ENCODE measurements at regions not wholly inside any gene's neighbourhood (a gene's known extent, or its start where the extent isn't known, plus 50 kb on each side); places are given as distances from the start of the nearest gene placed in this dataset.

GRCh38 chr2:176536439-176537133 is 267.3 kb downstream of the MTX2 start:
- Histone ChIP-seq H3K4me1 (ENCODE audit: insufficient read depth, low read length) (peaks cover 24% of the 10 kb centered on the region), H3K4me3 (ENCODE audit: insufficient read depth, low read length) (no peak overlapping the region), H3K27me3 (ENCODE audit: insufficient read depth, low read length) (no peaks in the 10 kb centered on the region), H2AFZ (ENCODE audit: low read length) (no peak overlapping the region), H3K27ac (ENCODE audit: low read depth, low read length) (no peak overlapping the region), H3K79me2 (ENCODE audit: insufficient read depth, low read length) (no peaks in the 10 kb centered on the region), H3K9me3 (ENCODE audit: low read depth, low read length) (no peaks in the 10 kb centered on the region), H3K4me2 (ENCODE audit: insufficient read depth, low read length) (no peak overlapping the region), H4K20me1 (ENCODE audit: insufficient read depth, low read length) (no peaks in the 10 kb centered on the region), H3K36me3 (ENCODE audit: insufficient read depth, low read length) (no peaks in the 10 kb centered on the region)
- no peak for TF ChIP-seq CTCF (IDR thresholded peaks at IDR 0.05; ENCODE audit: extremely low read depth, low read depth, low read length)
- no peak for DNase-seq (ENCODE audit: insufficient read length, low spot score, missing footprints)

- Histone ChIP-seq H3K27me3 (ENCODE audit: insufficient read depth, low read length) (no peaks in the 10 kb centered on the region), H3K4me3 (ENCODE audit: insufficient read depth, low read length) (no peak overlapping the region), H3K4me1 (ENCODE audit: insufficient read depth, low read length) (peaks cover 24% of the 10 kb centered on the region), H4K20me1 (ENCODE audit: insufficient read depth, low read length) (no peaks in the 10 kb centered on the region), H3K27ac (ENCODE audit: low read depth, low read length) (no peak overlapping the region), H3K36me3 (ENCODE audit: insufficient read depth, low read length) (no peaks in the 10 kb centered on the region), H3K4me2 (ENCODE audit: insufficient read depth, low read length) (no peak overlapping the region), H3K9me3 (ENCODE audit: low read depth, low read length) (no peaks in the 10 kb centered on the region), H2AFZ (ENCODE audit: low read length) (no peak overlapping the region), H3K79me2 (ENCODE audit: insufficient read depth, low read length) (no peaks in the 10 kb centered on the region)
- TF ChIP-seq CTCF (IDR thresholded peaks at IDR 0.05; ENCODE audit: extremely low read depth, low read depth, low read length): no peak
- DNase-seq (ENCODE audit: insufficient read length, low spot score, missing footprints): no peak
Measured at GRCh38 chr2:176537932-176538331, 268.7 kb downstream of the MTX2 start.

DNA sequence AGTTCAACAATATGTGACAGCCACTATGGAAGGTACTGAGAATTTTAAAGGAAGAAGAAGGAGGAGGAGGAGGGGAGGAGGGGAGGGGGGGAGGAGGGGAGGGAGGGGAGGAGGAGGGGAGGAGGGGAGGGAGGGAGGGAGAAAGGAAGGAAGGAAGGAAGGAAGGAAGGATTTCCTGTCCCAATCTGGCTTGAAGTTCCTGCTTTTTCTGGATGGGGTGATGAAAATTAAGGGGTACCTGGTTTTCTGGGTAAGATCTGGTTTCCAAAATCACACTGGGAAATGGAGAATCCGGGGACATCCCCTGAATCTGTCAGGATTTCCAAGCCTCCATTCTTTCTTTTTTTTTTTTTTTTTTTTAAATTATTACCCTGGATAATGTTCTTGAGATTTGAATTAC is 271.8 kb downstream of the MTX2 start:
- Histone ChIP-seq H3K9me3 (ENCODE audit: low read depth, low read length) (no peaks in the 10 kb centered on the region), H4K20me1 (ENCODE audit: insufficient read depth, low read length) (no peaks in the 10 kb centered on the region), H3K4me2 (ENCODE audit: insufficient read depth, low read length) (no peak overlapping the region), H3K27ac (ENCODE audit: low read depth, low read length) (no peak overlapping the region), H3K4me1 (ENCODE audit: insufficient read depth, low read length) (peaks cover 23% of the 10 kb centered on the region), H3K4me3 (ENCODE audit: insufficient read depth, low read length) (no peak overlapping the region), H3K27me3 (ENCODE audit: insufficient read depth, low read length) (no peaks in the 10 kb centered on the region), H3K79me2 (ENCODE audit: insufficient read depth, low read length) (no peaks in the 10 kb centered on the region), H3K36me3 (ENCODE audit: insufficient read depth, low read length) (no peaks in the 10 kb centered on the region), H2AFZ (ENCODE audit: low read length) (no peak overlapping the region)
- no peak for DNase-seq (ENCODE audit: insufficient read length, low spot score, missing footprints)
- TF ChIP-seq CTCF (IDR thresholded peaks at IDR 0.05; ENCODE audit: extremely low read depth, low read depth, low read length): no peak

- Histone ChIP-seq H3K4me2 (ENCODE audit: insufficient read depth, low read length) (no peak overlapping the region), H3K9me3 (ENCODE audit: low read depth, low read length) (no peaks in the 10 kb centered on the region), H3K27ac (ENCODE audit: low read depth, low read length) (no peak overlapping the region), H3K4me1 (ENCODE audit: insufficient read depth, low read length) (peaks cover 13% of the 10 kb centered on the region), H2AFZ (ENCODE audit: low read length) (no peak overlapping the region), H3K36me3 (ENCODE audit: insufficient read depth, low read length) (no peaks in the 10 kb centered on the region), H4K20me1 (ENCODE audit: insufficient read depth, low read length) (no peaks in the 10 kb centered on the region), H3K4me3 (ENCODE audit: insufficient read depth, low read length) (no peak overlapping the region), H3K27me3 (ENCODE audit: insufficient read depth, low read length) (no peaks in the 10 kb centered on the region), H3K79me2 (ENCODE audit: insufficient read depth, low read length) (no peaks in the 10 kb centered on the region)
- no peak for TF ChIP-seq CTCF (IDR thresholded peaks at IDR 0.05; ENCODE audit: extremely low read depth, low read depth, low read length)
- DNase-seq (ENCODE audit: insufficient read length, low spot score, missing footprints): no peak
Measured at GRCh38 chr2:176542476-176542875, 273.2 kb downstream of the MTX2 start.
